Stimulated activated CD4-positive, alpha-beta T cell treated with anti-CD3 and anti-CD28 coated beads, TNF-alpha, amount 100 ng/mL, for 24 hours (primary cell): ENCODE measurements at regions not wholly inside any gene's neighbourhood (a gene's known extent, or its start where the extent isn't known, plus 50 kb on each side); places are given as distances from the start of the nearest gene placed in this dataset.

Experiments used
- DNase-seq, 3 experiments: peaks; one replicate each; pipeline ENCODE4 v3.0.0-alpha.2; 2020; ENCODE audit warnings: low read depth in 3 of 3

GRCh38 chr2:123209202-123209601 lies 815.9 kb upstream of the CNTNAP5 start:
- no peak for DNase-seq

- DNase-seq: no peak
Observed at GRCh38 chr2:123211181-123211580, 813.9 kb upstream of the CNTNAP5 start.

GRCh38 chr2:123245156-123245555 lies 779.9 kb upstream of the CNTNAP5 start:
- DNase-seq: no peak

- DNase-seq: no peak
Observed at GRCh38 chr2:123258877-123259539, 766.1 kb upstream of the CNTNAP5 start.

- no peak for DNase-seq
Observed at GRCh38 chr2:123262856-123263255, 762.2 kb upstream of the CNTNAP5 start.

GRCh38 chr2:123283431-123283830 lies 741.7 kb upstream of the CNTNAP5 start:
- no peak for DNase-seq

- DNase-seq: no peak
Observed at GRCh38 chr2:123303731-123304130, 721.4 kb upstream of the CNTNAP5 start.
